ENCODE measurements at regions not wholly inside any gene's neighbourhood (a gene's known extent, or its start where the extent isn't known, plus 50 kb on each side); places are given as distances from the start of the nearest gene placed in this dataset.

DNA sequence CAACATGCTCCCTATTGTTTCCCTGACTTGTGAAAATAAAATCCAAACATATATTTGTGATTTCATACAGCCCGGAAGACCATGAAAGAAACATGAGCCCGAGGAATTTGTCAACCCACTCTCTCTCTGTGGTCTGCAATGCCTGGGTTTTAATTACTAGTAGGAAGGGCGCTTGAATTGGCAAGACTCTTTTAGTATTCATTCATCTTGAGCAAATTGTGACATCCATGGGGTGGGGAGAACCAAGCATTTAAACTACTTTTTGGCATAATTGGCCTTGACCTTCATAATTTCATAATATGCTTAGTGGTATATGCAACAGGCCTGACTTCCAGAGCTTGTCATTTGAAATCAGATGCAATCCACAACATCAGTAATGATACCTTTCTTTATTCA lies 142.4 kb upstream of the BMPER start:
- FAIRE-seq: no peak
- no peak for TF ChIP-seq POLR2A (IDR thresholded peaks at IDR 0.05; ENCODE audit: low read depth, low read length)
- no peak for DNase-seq (ENCODE audit: insufficient read length, low spot score)

DNA sequence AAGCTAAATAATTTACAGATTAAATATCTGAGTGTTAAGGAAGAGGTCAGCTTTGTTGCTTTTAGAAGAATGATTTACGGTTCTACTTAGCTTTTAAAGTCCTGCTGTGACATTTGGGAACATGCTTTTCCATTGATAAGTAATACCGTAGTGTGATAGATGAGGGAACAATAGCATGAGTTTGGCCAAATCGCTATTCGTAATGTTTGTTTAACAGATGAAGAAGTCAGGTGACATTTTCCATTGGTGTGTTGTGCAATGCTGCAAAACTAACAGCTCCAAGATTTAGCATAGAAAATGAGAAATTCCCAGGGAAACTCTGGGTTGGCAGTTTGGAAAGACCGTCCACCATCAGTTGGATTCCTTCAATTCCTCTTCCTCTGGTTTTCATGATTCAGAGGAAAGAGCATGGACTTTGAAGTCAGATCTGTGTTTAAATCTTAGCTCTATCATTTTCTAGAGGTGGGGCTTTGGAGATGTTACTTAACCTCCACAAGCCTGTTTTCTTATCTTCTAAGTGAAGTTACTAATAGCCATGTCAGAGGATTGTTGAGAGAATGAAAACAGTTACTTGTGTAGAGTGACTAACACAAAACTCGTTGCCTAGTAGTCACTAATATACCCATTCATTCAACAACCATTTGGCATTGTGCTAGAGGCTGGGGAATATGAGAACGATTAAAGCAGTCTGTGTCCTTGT lies 140.4 kb upstream of the BMPER start:
- TF ChIP-seq POLR2A (IDR thresholded peaks at IDR 0.05; ENCODE audit: low read depth, low read length): no peak
- DNase-seq (ENCODE audit: insufficient read length, low spot score): peak; percentile 25
- peak; percentile 20 for FAIRE-seq

DNA sequence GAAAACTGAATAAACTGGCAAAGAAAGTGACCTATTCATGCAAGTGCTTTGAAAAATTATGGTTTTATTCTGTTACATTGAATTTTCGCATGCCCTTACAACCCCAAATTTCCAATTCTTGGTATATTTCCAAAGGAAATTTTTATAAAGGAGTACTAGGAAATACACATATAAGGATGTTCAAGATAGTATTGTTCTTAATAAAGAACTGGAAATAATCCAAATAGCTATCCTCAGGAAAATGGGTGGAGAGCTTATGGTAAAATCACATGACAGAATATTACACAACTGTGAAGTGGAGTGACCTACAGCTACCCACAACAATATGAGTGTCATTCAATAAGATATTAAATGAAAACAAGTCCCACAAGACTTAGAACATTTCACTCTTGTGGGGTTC lies 138.9 kb upstream of the BMPER start:
- no peak for FAIRE-seq
- DNase-seq (ENCODE audit: insufficient read length, low spot score): no peak
- TF ChIP-seq POLR2A (IDR thresholded peaks at IDR 0.05; ENCODE audit: low read depth, low read length): no peak

DNA sequence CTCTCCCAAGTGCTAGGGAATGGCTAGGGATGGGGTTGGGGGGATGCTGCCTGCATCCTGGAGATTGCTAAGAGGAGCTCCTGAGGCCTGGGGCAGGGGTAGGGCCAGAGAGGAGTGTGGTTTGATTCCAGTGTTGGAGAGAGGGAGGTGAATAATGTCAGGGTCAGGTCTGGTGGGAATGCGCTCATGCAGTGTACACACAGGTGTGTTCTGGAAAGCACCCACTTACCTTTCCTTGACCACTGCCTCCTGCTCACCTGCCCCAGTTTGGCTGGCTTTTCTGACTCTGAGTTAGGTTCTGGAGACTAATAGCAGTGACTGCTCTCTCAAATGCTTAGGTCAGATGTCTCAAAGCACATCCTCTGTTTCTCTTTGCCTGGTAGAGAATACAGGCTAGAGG lies 135.4 kb upstream of the BMPER start:
- FAIRE-seq (no peak), DNase-seq (ENCODE audit: insufficient read length, low spot score) (no peak)
- no peak for TF ChIP-seq POLR2A (IDR thresholded peaks at IDR 0.05; ENCODE audit: low read depth, low read length)

DNA sequence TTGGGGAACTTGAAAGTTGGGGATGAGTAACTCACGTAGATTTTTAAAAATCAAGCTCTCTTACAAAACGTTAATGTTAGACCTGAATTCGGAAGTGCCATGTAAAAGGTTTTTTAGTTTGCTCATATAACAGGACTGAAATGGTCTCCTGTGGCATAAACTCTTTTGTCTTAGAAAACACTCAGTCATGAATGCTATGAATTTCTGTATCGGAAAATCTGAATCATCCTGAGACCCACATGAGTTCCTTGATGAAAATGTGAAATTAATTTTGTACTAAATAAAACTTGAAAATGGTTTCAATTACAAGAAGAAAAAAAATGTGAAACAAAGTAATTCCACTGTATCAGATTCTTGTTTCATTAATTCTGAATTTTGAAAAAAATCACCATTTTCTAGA lies 134.8 kb upstream of the BMPER start:
- FAIRE-seq (no peak), DNase-seq (ENCODE audit: insufficient read length, low spot score) (no peak)
- TF ChIP-seq POLR2A (IDR thresholded peaks at IDR 0.05; ENCODE audit: low read depth, low read length): no peak

DNA sequence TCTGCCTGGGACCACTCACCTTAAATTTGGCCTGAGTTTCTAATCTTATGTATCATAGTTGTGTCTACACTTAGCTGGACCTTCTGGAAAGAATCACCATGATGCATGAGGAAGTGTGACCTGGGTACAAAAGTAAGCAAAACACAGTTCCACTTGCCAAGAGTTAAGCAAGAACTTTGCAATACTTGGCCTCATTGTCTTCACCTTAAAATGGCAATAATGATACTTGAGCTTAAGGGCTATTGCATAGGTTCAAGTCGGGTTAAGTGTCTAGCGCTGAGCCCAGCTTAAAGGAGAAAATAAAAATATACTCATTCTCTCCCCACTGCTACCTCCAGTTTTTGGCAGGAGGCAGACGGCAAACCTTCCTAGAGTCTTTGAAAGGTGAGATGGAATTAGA lies 133.9 kb upstream of the BMPER start:
- FAIRE-seq (no peak), DNase-seq (ENCODE audit: insufficient read length, low spot score) (no peak)
- no peak for TF ChIP-seq POLR2A (IDR thresholded peaks at IDR 0.05; ENCODE audit: low read depth, low read length)

DNA sequence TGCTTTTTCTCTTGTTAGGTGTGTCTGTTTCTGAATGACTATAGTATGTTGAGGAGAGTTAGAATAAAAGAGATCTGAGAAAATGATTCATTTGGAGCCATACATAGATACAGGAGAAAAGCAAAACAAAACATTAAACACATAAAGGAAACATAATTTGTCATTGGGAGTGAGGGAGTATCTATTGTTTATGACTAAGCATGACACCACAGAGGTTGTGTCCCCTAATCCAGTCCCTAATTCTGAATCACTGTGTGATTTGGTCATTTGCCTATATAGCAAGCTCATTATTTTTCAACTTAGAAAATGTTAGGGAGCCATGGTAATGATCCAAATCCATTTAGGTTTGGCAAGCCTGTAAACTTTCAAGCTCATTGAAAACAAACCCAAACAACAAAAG lies 132.3 kb upstream of the BMPER start:
- DNase-seq (ENCODE audit: insufficient read length, low spot score) (peak; percentile 47), FAIRE-seq (peak; percentile 53)
- no peak for TF ChIP-seq POLR2A (IDR thresholded peaks at IDR 0.05; ENCODE audit: low read depth, low read length)

DNA sequence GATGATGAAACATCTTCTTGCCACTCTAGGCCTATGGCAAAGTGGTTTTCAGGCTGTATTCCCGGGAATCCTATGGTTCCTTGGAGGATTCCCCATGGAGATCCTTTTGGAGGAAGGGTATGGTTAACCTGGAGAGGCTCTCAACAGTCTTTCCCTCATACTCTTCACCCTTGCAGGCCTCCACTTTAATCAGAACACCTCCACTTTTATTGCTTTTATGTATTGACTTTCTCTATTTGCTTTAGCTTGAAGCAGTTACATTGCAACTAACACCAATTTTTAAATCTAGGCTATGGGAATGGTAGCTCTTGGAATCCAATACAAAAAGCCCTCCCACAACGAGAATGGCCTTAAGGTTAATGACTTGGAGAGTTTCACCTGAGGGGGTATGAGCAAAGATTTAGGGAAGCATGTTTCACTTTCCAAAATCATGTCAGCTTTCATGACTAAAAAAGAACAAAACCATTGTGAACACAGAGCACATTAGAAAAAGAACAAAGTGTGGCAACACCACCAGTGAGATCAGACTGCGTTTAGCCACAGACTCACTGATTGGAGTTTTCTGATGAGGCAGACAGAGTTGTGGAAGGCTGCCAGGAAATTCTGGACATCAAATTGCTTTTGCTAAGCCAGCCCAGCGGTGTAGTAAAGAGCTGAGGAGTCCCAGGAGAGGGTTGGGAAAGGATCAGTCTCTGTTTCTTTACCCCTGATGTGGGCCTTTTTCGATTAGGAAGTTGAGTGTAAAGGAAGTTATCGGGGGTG lies 130.4 kb upstream of the BMPER start:
- FAIRE-seq (no peak), DNase-seq (ENCODE audit: insufficient read length, low spot score) (no peak)
- no peak for TF ChIP-seq POLR2A (IDR thresholded peaks at IDR 0.05; ENCODE audit: low read depth, low read length)

DNA sequence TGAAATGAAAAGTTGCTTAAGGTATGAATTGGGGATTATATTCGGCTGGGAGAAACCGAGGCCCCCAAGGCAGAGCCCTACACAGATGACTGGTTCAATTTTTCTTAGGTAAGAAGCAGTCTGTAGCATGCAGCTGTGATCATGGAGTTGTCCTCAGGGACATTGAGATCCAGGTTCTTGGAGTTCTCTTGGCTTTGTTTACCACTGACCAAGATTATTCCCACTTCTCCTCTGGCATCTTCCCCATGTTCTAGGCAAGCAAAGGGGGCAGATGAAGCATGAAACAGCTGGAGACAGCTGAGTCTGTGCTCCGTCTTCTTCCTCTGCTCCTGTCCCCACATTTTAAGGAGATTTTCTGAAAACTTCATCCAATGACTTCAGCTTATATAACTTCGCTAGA lies 129.5 kb upstream of the BMPER start:
- no peak for TF ChIP-seq POLR2A (IDR thresholded peaks at IDR 0.05; ENCODE audit: low read depth, low read length)

DNA sequence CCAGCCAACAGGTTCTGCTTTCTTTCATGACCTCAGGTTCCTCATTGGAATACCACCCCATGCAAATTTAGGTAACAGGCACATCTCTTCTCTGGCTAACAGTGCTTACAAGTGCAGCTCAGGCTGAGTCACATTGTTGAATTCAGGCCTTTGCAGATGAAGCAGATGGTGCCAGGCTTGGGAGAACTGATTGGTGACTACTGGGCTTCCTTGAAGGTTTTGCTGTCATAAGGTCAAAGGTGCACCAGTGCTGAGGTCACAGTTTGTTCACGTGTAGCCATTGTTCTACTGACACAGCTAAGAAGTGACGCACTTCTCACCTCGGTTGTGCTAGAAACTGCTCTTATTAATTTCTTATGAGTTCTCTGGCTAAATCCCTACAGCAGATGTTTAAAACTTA lies 128.6 kb upstream of the BMPER start:
- no peak for TF ChIP-seq POLR2A (IDR thresholded peaks at IDR 0.05; ENCODE audit: low read depth, low read length)
- DNase-seq (ENCODE audit: insufficient read length, low spot score) (no peak), FAIRE-seq (no peak)

More for the DNA sequence above, 129.5 kb upstream of the BMPER start:
- FAIRE-seq: no peak
- no peak for DNase-seq (ENCODE audit: insufficient read length, low spot score)

DNA sequence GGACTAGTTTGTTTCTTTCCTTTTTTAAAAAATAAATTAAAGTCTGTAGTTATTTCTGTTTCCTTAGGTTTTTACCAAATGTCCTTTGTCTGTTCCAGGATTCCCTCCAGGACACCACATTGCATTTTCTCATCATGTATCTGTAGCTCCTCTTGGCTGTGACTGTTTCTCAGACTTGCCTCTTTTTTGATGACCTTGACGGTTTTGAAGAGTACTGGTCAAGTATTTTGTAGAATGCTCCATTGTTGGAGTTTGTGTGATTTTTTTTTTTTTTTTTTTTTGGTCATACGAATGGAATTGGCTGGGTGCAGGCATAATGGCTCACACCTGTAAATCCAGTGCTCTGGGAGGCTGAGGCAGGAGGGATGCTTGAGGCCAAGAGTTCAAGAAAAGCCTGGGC lies 127.1 kb upstream of the BMPER start:
- TF ChIP-seq POLR2A (IDR thresholded peaks at IDR 0.05; ENCODE audit: low read depth, low read length): no peak
- DNase-seq (ENCODE audit: insufficient read length, low spot score) (no peak), FAIRE-seq (no peak)

DNA sequence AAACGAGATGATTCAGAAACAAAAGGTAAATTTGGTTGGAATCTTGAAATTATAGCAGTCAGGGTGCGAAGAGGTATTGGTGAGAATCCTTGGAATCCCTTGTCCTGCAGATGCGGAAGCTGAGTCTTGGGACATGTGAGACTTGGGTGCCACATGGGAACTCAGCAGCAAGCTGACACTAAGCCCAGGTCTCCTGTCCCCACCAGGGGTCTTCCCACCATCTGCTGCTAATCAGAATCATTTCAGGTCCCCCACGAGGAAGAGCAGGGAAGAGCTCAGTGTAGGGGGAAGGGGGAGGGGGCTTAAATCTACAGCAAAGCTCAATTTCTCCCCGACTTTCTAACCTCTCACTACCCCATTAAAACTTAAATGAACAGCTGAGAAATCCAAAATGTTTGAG lies 126.1 kb upstream of the BMPER start:
- DNase-seq (ENCODE audit: insufficient read length, low spot score) (no peak), FAIRE-seq (no peak)
- no peak for TF ChIP-seq POLR2A (IDR thresholded peaks at IDR 0.05; ENCODE audit: low read depth, low read length)

DNA sequence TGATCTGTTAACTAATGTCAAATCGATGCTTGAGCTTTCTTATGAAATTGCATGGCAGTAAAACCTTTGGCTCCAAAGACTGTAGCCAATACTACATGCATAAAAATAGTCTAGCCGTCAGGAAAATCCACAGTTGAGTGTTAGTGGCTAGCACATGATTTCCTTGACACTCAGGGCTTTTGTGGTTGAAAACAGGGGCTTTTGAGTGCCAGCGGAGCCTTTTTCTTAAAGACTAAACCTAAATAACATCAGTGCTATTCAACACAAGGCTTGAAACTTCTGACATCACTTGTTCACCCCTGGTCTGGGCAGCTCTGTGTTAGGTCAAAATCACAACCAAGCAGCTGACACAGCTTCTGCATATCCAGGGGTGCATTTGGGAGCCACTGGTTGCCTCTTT lies 124.2 kb upstream of the BMPER start:
- DNase-seq (ENCODE audit: insufficient read length, low spot score) (no peak), FAIRE-seq (no peak)
- no peak for TF ChIP-seq POLR2A (IDR thresholded peaks at IDR 0.05; ENCODE audit: low read depth, low read length)

DNA sequence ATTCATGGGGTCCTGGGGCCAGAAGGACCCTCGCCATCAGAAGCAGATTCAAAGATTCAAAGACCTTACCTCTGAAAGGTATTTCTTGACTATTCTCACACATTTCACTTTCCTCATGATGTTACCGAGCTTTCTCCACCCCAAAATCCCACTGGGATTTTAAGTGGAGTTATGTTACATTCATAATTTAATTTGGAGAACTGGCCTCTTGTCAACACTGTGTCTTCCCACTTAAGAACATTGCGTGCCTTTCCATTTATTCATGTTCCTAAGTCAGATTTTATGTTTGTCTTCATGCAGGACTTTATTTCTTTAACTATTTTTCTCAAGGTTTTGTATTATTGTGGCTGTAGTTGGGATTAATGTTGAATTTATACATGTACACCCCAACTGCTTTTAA lies 123.5 kb upstream of the BMPER start:
- DNase-seq (ENCODE audit: insufficient read length, low spot score) (no peak), FAIRE-seq (no peak)
- no peak for TF ChIP-seq POLR2A (IDR thresholded peaks at IDR 0.05; ENCODE audit: low read depth, low read length)

DNA sequence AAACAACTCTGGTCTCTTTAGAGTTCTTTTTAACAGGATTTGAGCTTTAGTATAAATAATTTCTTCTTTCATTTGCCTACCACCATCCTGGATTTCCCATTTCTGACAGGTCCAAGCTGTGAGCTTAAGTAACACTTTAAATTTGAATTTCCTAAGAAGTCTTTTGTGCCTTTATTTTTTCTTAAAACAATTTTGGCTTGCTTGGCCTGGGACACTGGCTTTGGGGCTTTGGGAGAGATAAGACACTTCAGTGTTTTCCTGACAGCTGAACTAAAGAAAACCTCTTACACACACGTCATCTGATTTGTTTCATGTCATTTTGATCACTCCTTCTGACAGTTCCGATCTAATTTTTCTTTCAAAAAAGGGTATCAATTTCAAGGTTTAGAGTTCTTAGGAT lies 121.3 kb upstream of the BMPER start:
- DNase-seq (ENCODE audit: insufficient read length, low spot score) (no peak), FAIRE-seq (no peak)
- no peak for TF ChIP-seq POLR2A (IDR thresholded peaks at IDR 0.05; ENCODE audit: low read depth, low read length)

Data from H54 (cell line).